ENCODE measurements at regions not wholly inside any gene's neighbourhood (a gene's known extent, or its start where the extent isn't known, plus 50 kb on each side); places are given as distances from the start of the nearest gene placed in this dataset.

GRCh38 chr20:23231561-23232218, 118.9 kb upstream of the NXT1 start:
- DNase-seq (ENCODE audit: low spot score), result no peak

GRCh38 chr20:23230766-23231385, 119.7 kb upstream of the NXT1 start:
- no peak for DNase-seq (ENCODE audit: low spot score)

GRCh38 chr20:23229989-23230388, 120.6 kb upstream of the NXT1 start:
- DNase-seq (ENCODE audit: low spot score), result no peak

- no peak for DNase-seq (ENCODE audit: low spot score)
Measured at GRCh38 chr20:23228912-23229311, 121.7 kb upstream of the NXT1 start.

- DNase-seq (ENCODE audit: low spot score), result no peak
Measured at GRCh38 chr20:23227976-23228375, 122.6 kb upstream of the NXT1 start.

- no peak for DNase-seq (ENCODE audit: low spot score)
Measured at GRCh38 chr20:23227274-23227673, 123.3 kb upstream of the NXT1 start.

- no peak for DNase-seq (ENCODE audit: low spot score)
Measured at GRCh38 chr20:23226612-23227265, 123.9 kb upstream of the NXT1 start.

- DNase-seq (ENCODE audit: low spot score), result no peak
Measured at GRCh38 chr20:23225407-23226060, 125.1 kb upstream of the NXT1 start.

- DNase-seq (ENCODE audit: low spot score), result no peak
Measured at GRCh38 chr20:23224806-23225205, 125.8 kb upstream of the NXT1 start.

- DNase-seq (ENCODE audit: low spot score), result no peak
Measured at GRCh38 chr20:23223908-23224580, 126.5 kb upstream of the NXT1 start.

GRCh38 chr20:23222531-23223200, 127.9 kb upstream of the NXT1 start:
- no peak for DNase-seq (ENCODE audit: low spot score)

GRCh38 chr20:23217023-23217422, 130.9 kb upstream of the CD93 start:
- no peak for DNase-seq (ENCODE audit: low spot score)

- DNase-seq (ENCODE audit: low spot score), result no peak
Measured at GRCh38 chr20:23215344-23215995, 129.3 kb upstream of the CD93 start.

GRCh38 chr20:23214903-23215302, 128.8 kb upstream of the CD93 start:
- DNase-seq (ENCODE audit: low spot score), result no peak

- DNase-seq (ENCODE audit: low spot score), result no peak
Measured at GRCh38 chr20:23212464-23212995, 126.4 kb upstream of the CD93 start.

GRCh38 chr20:23212011-23212410, 125.9 kb upstream of the CD93 start:
- no peak for DNase-seq (ENCODE audit: low spot score)

GRCh38 chr20:23211164-23211563, 125.0 kb upstream of the CD93 start:
- DNase-seq (ENCODE audit: low spot score), result no peak

GRCh38 chr20:23207826-23208540, 121.9 kb upstream of the CD93 start:
- DNase-seq (ENCODE audit: low spot score), result no peak

- DNase-seq (ENCODE audit: low spot score), result no peak
Measured at GRCh38 chr20:23206995-23207394, 120.9 kb upstream of the CD93 start.

GRCh38 chr20:23206061-23206460, 119.9 kb upstream of the CD93 start:
- DNase-seq (ENCODE audit: low spot score), result no peak
